ENCODE measurements at regions not wholly inside any gene's neighbourhood (a gene's known extent, or its start where the extent isn't known, plus 50 kb on each side); places are given as distances from the start of the nearest gene placed in this dataset.

DNA sequence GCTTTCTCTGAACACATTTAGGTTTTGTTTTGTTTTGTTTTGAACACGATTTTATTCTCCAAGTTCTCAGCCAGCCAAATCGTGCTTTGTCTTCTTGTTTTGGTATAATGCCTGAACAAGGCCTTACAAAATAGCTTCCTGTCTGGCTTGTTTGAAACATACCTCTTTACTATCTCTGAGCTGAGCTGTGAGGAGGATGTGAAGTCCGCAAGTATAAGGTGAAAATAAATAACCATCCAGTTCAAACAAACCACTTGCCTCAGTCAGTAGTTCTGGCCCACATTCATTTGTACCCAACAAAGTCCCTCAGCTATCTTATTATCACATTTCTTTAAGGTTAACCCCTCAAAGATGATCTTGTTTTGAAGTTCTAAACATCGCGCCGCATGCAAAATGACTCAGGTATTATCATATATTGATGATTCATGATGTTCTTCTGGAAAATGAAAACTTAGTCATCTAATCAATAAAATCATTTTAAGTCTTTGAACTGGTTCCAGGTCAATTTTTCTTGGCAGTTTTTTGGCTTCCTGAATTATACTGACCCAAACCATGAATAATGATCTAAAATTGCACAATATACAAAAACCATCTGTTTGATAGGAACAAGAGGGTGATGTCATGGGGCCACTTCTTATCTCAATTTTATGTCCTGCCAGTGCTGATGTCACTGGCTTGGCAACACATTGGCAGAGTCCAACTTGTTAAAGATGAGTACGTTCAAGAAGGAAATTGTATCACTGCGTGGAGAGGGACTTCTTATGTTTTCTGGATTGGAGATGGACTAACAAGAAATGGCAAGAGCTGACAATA lies 694.3 kb downstream of the KCNJ2 start:
- no TSS peak for BruUV-seq (replicated peaks)
- Histone ChIP-seq H3K27ac (ENCODE audit: insufficient read depth, low read length) (no peak overlapping the region), H3K4me2 (ENCODE audit: low read depth, low read length) (no peak overlapping the region), H3K79me1 (ENCODE audit: low read depth in 1 of 2, low read length in 2 of 2) (no peaks in the 10 kb centered on the region), H2BK15ac (ENCODE audit: low read depth, low read length) (no peak overlapping the region), H4K20me1 (ENCODE audit: insufficient read depth, low read length) (no peaks in the 10 kb centered on the region), H3K9me3 (ENCODE audit: control insufficient read depth, insufficient read depth, low read length) (no peaks in the 10 kb centered on the region), H3K18ac (ENCODE audit: low read depth, low read length) (no peak overlapping the region), H3K23ac (ENCODE audit: low read depth, low read length) (no peak overlapping the region), H4K5ac (ENCODE audit: low read depth, low read length) (no peak overlapping the region), H2BK120ac (ENCODE audit: low read depth, low read length) (no peak overlapping the region), H3K14ac (replicated peaks; ENCODE audit: low read depth, low read length) (no peak overlapping the region), H2AK9ac (replicated peaks; ENCODE audit: low read depth, low read length, poor library complexity) (no peak overlapping the region), H3K4me1 (ENCODE audit: control insufficient read depth, insufficient read depth, low read length) (no peaks in the 10 kb centered on the region), H2BK20ac (ENCODE audit: low read depth, low read length) (no peak overlapping the region), H2AFZ (replicated peaks; ENCODE audit: low read length, poor library complexity) (no peak overlapping the region), H2BK5ac (ENCODE audit: low read depth, low read length, poor library complexity, severe bottlenecking) (no peak overlapping the region), H2AK5ac (ENCODE audit: low read depth, low read length) (no peak overlapping the region), H3K4ac (ENCODE audit: low read depth, low read length) (no peak overlapping the region), H4K8ac (ENCODE audit: low read depth in 2 of 2, low read length in 2 of 2) (no peak overlapping the region; a peak in 1 of 4 replicates), H3K56ac (ENCODE audit: extremely low read depth, insufficient read depth, low read length) (no peak overlapping the region), H3K27me3 (ENCODE audit: control insufficient read depth, insufficient read depth, low read length) (no peaks in the 10 kb centered on the region), H3K36me3 (ENCODE audit: control insufficient read depth, insufficient read depth, low read length) (no peaks in the 10 kb centered on the region), H3K4me3 (ENCODE audit: insufficient read depth, low read depth, low read length) (no peak overlapping the region), H3K9ac (ENCODE audit: low read depth, low read length) (no peak overlapping the region), H3K9me1 (ENCODE audit: insufficient read depth, low read length) (no peaks in the 10 kb centered on the region), H4K91ac (ENCODE audit: insufficient read depth, low read depth, low read length) (no peak overlapping the region)
- intact Hi-C loops (cut with micrococcal nuclease) (no loop called here), in situ Hi-C loops (cut with MboI; ENCODE audit: low sequenced_read_pairs) (no loop called here), dilution Hi-C loops (cut with HindIII; ENCODE audit: low sequenced_read_pairs, unreplicated experiment) (no loop called here)
- peak; percentile 20 for DNase-seq
- CTCF ChIA-PET, result no interaction called here
- WGBS, 2 experiments (ENCODE audit: extremely low coverage in 2 of 2, insufficient read length in 1 of 2), result no CpG with 5 or more reads among the region's 8 CpGs
- no peak for ATAC-seq (ENCODE audit: low read depth)
- POLR2A ChIA-PET (ENCODE audit: unreplicated experiment), result no interaction called here
- TF ChIP-seq CEBPB (IDR thresholded peaks at IDR 0.05; ENCODE audit: low read depth, low read length) (peak; percentile 42; the same call in 1 of the 2 replicates), FOS (IDR thresholded peaks at IDR 0.05; ENCODE audit: low read depth, low read length) (no peak)

Measured in IMR-90 (cell line).